IMR-90 (cell line): ENCODE measurements at regions not wholly inside any gene's neighbourhood (a gene's known extent, or its start where the extent isn't known, plus 50 kb on each side); places are given as distances from the start of the nearest gene placed in this dataset.

Source experiments
- ATAC-seq: fragments of 200-7000 bp; cut with Tn5 transposase; 2 replicates; pipeline ENCODE4 v1.9.1; 2020; ENCODE audit warnings: low read depth, mild to moderate bottlenecking, moderate library complexity
- BruUV-seq: library from RNA; stranded (reverse); fragments of 400-500 nt; replicated peaks from 2 replicates; lab custom pipeline; 2021; lab: Mats Ljungman, UMichigan
- CTCF ChIA-PET: fragments of 300-600 bp; formaldehyde crosslinking; extraction: SDS; loops from one replicate; lab custom pipeline; 2021; ENCODE audit warnings: antibody characterized with exemption; lab: Yijun Ruan, JAX
- POLR2A ChIA-PET: fragments of 300-600 bp; sonication (Branson Sonifier 250); formaldehyde crosslinking; loops from one replicate; lab custom pipeline; 2022; ENCODE audit warnings: antibody characterized with exemption; ENCODE audit not compliant: unreplicated experiment; lab: Charles Lee
- DNase-seq: peaks from one replicate; pipeline ENCODE4 v3.0.0; 2013
- H2AFZ ChIP-seq: replicated peaks from 2 replicates; pipeline ENCODE3; 2013; ENCODE audit warnings: low read length, mild to moderate bottlenecking; ENCODE audit not compliant: poor library complexity
- H2AK5ac ChIP-seq: 2 replicates; pipeline ENCODE4 v1.6.1; 2013; ENCODE audit warnings: low read depth, low read length, inconsistent platforms
- H2AK9ac ChIP-seq: replicated peaks from 2 replicates; pipeline ENCODE3; 2013; ENCODE audit warnings: mild to moderate bottlenecking, low read depth, low read length, moderate library complexity; ENCODE audit not compliant: poor library complexity
- H2BK120ac ChIP-seq: 2 replicates; pipeline ENCODE4 v1.6.1; 2013; ENCODE audit warnings: low read depth, low read length, inconsistent platforms
- H2BK15ac ChIP-seq: 3 replicates; pipeline ENCODE4 v1.6.1; 2013; ENCODE audit warnings: low read depth, low read length, inconsistent platforms
- H2BK20ac ChIP-seq: 2 replicates; pipeline ENCODE4 v1.6.1; 2013; ENCODE audit warnings: low read depth, mild to moderate bottlenecking, inconsistent platforms, low read length, moderate library complexity
- H2BK5ac ChIP-seq: 2 replicates; pipeline ENCODE4 v1.6.1; 2013; ENCODE audit warnings: mild to moderate bottlenecking, low read depth, low read length, inconsistent platforms; ENCODE audit not compliant: poor library complexity, severe bottlenecking
- H3K14ac ChIP-seq: replicated peaks from 2 replicates; pipeline ENCODE4 v1.6.1; 2013; ENCODE audit warnings: low read depth, low read length, inconsistent platforms
- H3K18ac ChIP-seq: 2 replicates; pipeline ENCODE4 v1.6.1; 2013; ENCODE audit warnings: low read depth, low read length, control low read depth
- H3K23ac ChIP-seq: 2 replicates; pipeline ENCODE4 v1.6.1; 2013; ENCODE audit warnings: low read depth, low read length, inconsistent platforms
- H3K27ac ChIP-seq: 2 replicates; pipeline ENCODE4 v1.5.1; 2013; ENCODE audit warnings: mild to moderate bottlenecking, control low read depth, low read length; ENCODE audit not compliant: insufficient read depth
- H3K27me3 ChIP-seq: 2 replicates; pipeline ENCODE4 v1.6.1; 2013; ENCODE audit warnings: low read length; ENCODE audit not compliant: control insufficient read depth, insufficient read depth
- H3K36me3 ChIP-seq: 2 replicates; pipeline ENCODE4 v1.6.1; 2013; ENCODE audit warnings: low read length, mixed read lengths; ENCODE audit not compliant: control insufficient read depth, insufficient read depth
- H3K4ac ChIP-seq: 2 replicates; pipeline ENCODE4 v1.6.1; 2013; ENCODE audit warnings: low read depth, low read length, inconsistent platforms
- H3K4me1 ChIP-seq: 2 replicates; pipeline ENCODE4 v1.6.1; 2013; ENCODE audit warnings: low read length, mixed read lengths; ENCODE audit not compliant: control insufficient read depth, insufficient read depth
- H3K4me2 ChIP-seq: 2 replicates; pipeline ENCODE4 v1.6.1; 2013; ENCODE audit warnings: low read depth, mild to moderate bottlenecking, control low read depth, low read length, moderate library complexity
- H3K4me3 ChIP-seq: 2 replicates; pipeline ENCODE4 v1.5.1; 2013; ENCODE audit warnings: low read depth, mild to moderate bottlenecking, control low read depth, low read length, moderate library complexity; ENCODE audit not compliant: insufficient read depth
- H3K56ac ChIP-seq: 2 replicates; pipeline ENCODE4 v1.6.1; 2013; ENCODE audit warnings: low read length, inconsistent platforms; ENCODE audit not compliant: insufficient read depth; ENCODE audit errors: extremely low read depth
- H3K79me1 ChIP-seq, 2 experiments: 2 replicates each; pipeline ENCODE4 v1.6.1; 2013; ENCODE audit warnings: low read length in 2 of 2, inconsistent platforms in 1 of 2, low read depth in 1 of 2
- H3K9ac ChIP-seq: 2 replicates; pipeline ENCODE4 v1.6.1; 2013; ENCODE audit warnings: low read depth, low read length, control low read depth
- H3K9me1 ChIP-seq: 2 replicates; pipeline ENCODE4 v1.6.1; 2013; ENCODE audit warnings: low read length, inconsistent platforms; ENCODE audit not compliant: insufficient read depth
- H3K9me3 ChIP-seq: 2 replicates; pipeline ENCODE4 v1.6.1; 2013; ENCODE audit warnings: low read length; ENCODE audit not compliant: control insufficient read depth, insufficient read depth
- H4K20me1 ChIP-seq: 2 replicates; pipeline ENCODE4 v1.6.1; 2013; ENCODE audit warnings: low read length, inconsistent platforms; ENCODE audit not compliant: insufficient read depth
- H4K5ac ChIP-seq: 2 replicates; pipeline ENCODE4 v1.6.1; 2013; ENCODE audit warnings: mild to moderate bottlenecking, low read depth, low read length, control low read depth
- H4K8ac ChIP-seq, 2 experiments: 2 replicates each; pipeline ENCODE4 v1.6.1; 2013; ENCODE audit warnings: low read depth in 2 of 2, low read length in 2 of 2, control low read depth in 1 of 2, inconsistent platforms in 1 of 2
- H4K91ac ChIP-seq: 2 replicates; pipeline ENCODE4 v1.6.1; 2013; ENCODE audit warnings: low read depth, low read length, inconsistent platforms; ENCODE audit not compliant: insufficient read depth
- BHLHE40 ChIP-seq: fragments of 150-350 bp; IDR thresholded peaks from 2 replicates; pipeline ENCODE4 v1.6.1; 2016; ENCODE audit warnings: mild to moderate bottlenecking, low read depth, low read length
- CEBPB ChIP-seq: IDR thresholded peaks from 2 replicates; pipeline ENCODE4 v1.6.1; 2012; ENCODE audit warnings: low read depth, low read length, improper control_type of control experiment
- CHD1 ChIP-seq: IDR thresholded peaks from 2 replicates; pipeline ENCODE4 v1.6.1; 2012; ENCODE audit warnings: low read depth, low read length, improper control_type of control experiment
- FOS ChIP-seq: fragments of 150-350 bp; IDR thresholded peaks from 2 replicates; pipeline ENCODE4 v1.6.1; 2016; ENCODE audit warnings: low read depth, low read length
- MAFK ChIP-seq: IDR thresholded peaks from 2 replicates; pipeline ENCODE4 v1.6.1; 2012; ENCODE audit warnings: low read depth, low read length, improper control_type of control experiment
- MAZ ChIP-seq: IDR thresholded peaks from 2 replicates; pipeline ENCODE4 v1.6.1; 2012; ENCODE audit warnings: low read depth, mild to moderate bottlenecking, low read length, improper control_type of control experiment, moderate library complexity, borderline replicate concordance
- MXI1 ChIP-seq: IDR thresholded peaks from 2 replicates; pipeline ENCODE4 v1.6.1; 2012; ENCODE audit warnings: low read depth, mild to moderate bottlenecking, low read length, moderate library complexity, borderline replicate concordance
- NFE2L2 ChIP-seq: fragments of 150-350 bp; IDR thresholded peaks from 2 replicates; pipeline ENCODE4 v1.6.1; 2016; ENCODE audit warnings: low read depth, mild to moderate bottlenecking, low read length
- POLR2A ChIP-seq: IDR thresholded peaks from 2 replicates; pipeline ENCODE4 v1.6.1; 2012; ENCODE audit warnings: mild to moderate bottlenecking, low read depth, low read length
- RAD21 ChIP-seq: IDR thresholded peaks from 2 replicates; pipeline ENCODE4 v1.6.1; 2012; ENCODE audit warnings: low read length, improper control_type of control experiment
- RFX5 ChIP-seq: IDR thresholded peaks from 2 replicates; pipeline ENCODE4 v1.8.0; 2012; ENCODE audit warnings: low read depth, mild to moderate bottlenecking, low read length, moderate library complexity
- SMC3 ChIP-seq: fragments of 150-350 bp; IDR thresholded peaks from 2 replicates; pipeline ENCODE4 v1.6.1; 2016; ENCODE audit warnings: low read depth, mild to moderate bottlenecking, antibody characterized with exemption, low read length, moderate library complexity
- dilution Hi-C: fragments of 300-500 bp; cut with HindIII; formaldehyde crosslinking; loops from one replicate; pipeline ENCODE4 v1.14.3; 2018; ENCODE audit warnings: low sequenced_read_pairs; ENCODE audit not compliant: unreplicated experiment
- in situ Hi-C: fragments of 300-500 bp; cut with MboI; formaldehyde crosslinking; loops from 3 replicates; pipeline ENCODE4 v1.14.3; 2019; ENCODE audit warnings: low sequenced_read_pairs, inconsistent platforms, mixed read lengths
- intact Hi-C: fragments of 100-400 bp; cut with micrococcal nuclease; formaldehyde crosslinking; loops from 2 replicates; pipeline ENCODE4 v1.10.0; 2022
- TF ChIP-seq, protein P1 (sequence below): fragments of 150-350 bp; IDR thresholded peaks from 2 replicates; pipeline ENCODE4 v1.6.1; 2017; ENCODE audit warnings: mild to moderate bottlenecking, antibody characterized with exemption, low read length, low read depth
- TF ChIP-seq, protein P2 (sequence below): conservative IDR thresholded peaks from 2 replicates; pipeline ENCODE4 v1.5.1; 2012; ENCODE audit warnings: mild to moderate bottlenecking, low read depth, low read length, improper control_type of control experiment
- TF ChIP-seq, protein P3 (sequence below): fragments of 150-350 bp; IDR thresholded peaks from 2 replicates; pipeline ENCODE4 v1.6.1; 2016; ENCODE audit warnings: low read depth, mild to moderate bottlenecking, low read length, moderate library complexity, borderline replicate concordance

DNA sequence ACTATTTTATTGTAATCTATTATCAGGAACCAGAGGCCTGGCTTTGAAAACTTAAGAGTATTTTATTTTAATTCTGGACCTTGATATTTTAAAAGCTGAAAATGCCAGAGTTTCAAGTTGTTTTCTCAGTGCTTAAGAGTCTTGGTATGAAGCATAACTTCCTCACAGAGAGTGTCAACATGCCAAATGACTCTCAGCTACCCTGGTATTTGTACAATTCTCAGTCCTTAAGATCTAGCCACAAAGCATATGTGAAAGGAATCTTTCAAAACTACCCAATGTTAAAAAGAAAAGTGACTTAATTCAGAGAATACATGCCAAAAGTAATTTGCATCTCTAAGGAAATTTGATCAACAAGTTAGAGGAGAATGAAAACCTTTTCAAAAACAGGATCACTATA, 171.9 kb downstream of the DKK2 start:
- no peaks in the 10 kb centered on the region for H3K9me3 ChIP-seq
- H2BK15ac ChIP-seq, result no peak overlapping the region
- intact Hi-C loops (no loop called here), dilution Hi-C loops (no loop called here), in situ Hi-C loops (no loop called here)
- no peaks in the 10 kb centered on the region for H4K20me1 ChIP-seq
- no peak overlapping the region for H3K27ac ChIP-seq
- no peak overlapping the region for H2BK20ac ChIP-seq
- POLR2A ChIA-PET, result no interaction called here
- BruUV-seq, result no TSS peak
- no peaks in the 10 kb centered on the region for H3K79me1 ChIP-seq
- H4K8ac ChIP-seq, result no peak overlapping the region
- H3K18ac ChIP-seq, result no peak overlapping the region
- H4K91ac ChIP-seq, result no peak overlapping the region
- H2AK5ac ChIP-seq, result no peak overlapping the region
- H2AFZ ChIP-seq, result no peak overlapping the region
- no peak overlapping the region for H2BK120ac ChIP-seq
- H3K4me3 ChIP-seq, result no peak overlapping the region
- H3K4me1 ChIP-seq, result no peaks in the 10 kb centered on the region
- H3K9me1 ChIP-seq, result no peaks in the 10 kb centered on the region
- H3K4ac ChIP-seq, result no peak overlapping the region
- no peaks in the 10 kb centered on the region for H3K27me3 ChIP-seq
- ATAC-seq, result no peak
- no peak overlapping the region for H3K9ac ChIP-seq
- CTCF ChIA-PET, result no interaction called here
- no peak overlapping the region for H2AK9ac ChIP-seq
- H3K4me2 ChIP-seq, result no peak overlapping the region
- no peak overlapping the region for H4K5ac ChIP-seq
- H3K23ac ChIP-seq, result no peak overlapping the region
- no peak overlapping the region for H2BK5ac ChIP-seq
- H3K56ac ChIP-seq, result no peak overlapping the region
- no peak overlapping the region for H3K14ac ChIP-seq
- TF ChIP-seq MAFK, result no peak
- TF ChIP-seq, protein P1, sequence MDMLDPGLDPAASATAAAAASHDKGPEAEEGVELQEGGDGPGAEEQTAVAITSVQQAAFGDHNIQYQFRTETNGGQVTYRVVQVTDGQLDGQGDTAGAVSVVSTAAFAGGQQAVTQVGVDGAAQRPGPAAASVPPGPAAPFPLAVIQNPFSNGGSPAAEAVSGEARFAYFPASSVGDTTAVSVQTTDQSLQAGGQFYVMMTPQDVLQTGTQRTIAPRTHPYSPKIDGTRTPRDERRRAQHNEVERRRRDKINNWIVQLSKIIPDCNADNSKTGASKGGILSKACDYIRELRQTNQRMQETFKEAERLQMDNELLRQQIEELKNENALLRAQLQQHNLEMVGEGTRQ, result no peak
- no peak for TF ChIP-seq CHD1
- TF ChIP-seq BHLHE40, result no peak
- no peak for TF ChIP-seq MAZ
- no peak for TF ChIP-seq RFX5
- no peak for TF ChIP-seq RAD21
- TF ChIP-seq, protein P2, sequence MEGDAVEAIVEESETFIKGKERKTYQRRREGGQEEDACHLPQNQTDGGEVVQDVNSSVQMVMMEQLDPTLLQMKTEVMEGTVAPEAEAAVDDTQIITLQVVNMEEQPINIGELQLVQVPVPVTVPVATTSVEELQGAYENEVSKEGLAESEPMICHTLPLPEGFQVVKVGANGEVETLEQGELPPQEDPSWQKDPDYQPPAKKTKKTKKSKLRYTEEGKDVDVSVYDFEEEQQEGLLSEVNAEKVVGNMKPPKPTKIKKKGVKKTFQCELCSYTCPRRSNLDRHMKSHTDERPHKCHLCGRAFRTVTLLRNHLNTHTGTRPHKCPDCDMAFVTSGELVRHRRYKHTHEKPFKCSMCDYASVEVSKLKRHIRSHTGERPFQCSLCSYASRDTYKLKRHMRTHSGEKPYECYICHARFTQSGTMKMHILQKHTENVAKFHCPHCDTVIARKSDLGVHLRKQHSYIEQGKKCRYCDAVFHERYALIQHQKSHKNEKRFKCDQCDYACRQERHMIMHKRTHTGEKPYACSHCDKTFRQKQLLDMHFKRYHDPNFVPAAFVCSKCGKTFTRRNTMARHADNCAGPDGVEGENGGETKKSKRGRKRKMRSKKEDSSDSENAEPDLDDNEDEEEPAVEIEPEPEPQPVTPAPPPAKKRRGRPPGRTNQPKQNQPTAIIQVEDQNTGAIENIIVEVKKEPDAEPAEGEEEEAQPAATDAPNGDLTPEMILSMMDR, result no peak
- TF ChIP-seq POLR2A, result no peak
- TF ChIP-seq MXI1, result no peak
- no peak for TF ChIP-seq CEBPB
- TF ChIP-seq, protein P3, sequence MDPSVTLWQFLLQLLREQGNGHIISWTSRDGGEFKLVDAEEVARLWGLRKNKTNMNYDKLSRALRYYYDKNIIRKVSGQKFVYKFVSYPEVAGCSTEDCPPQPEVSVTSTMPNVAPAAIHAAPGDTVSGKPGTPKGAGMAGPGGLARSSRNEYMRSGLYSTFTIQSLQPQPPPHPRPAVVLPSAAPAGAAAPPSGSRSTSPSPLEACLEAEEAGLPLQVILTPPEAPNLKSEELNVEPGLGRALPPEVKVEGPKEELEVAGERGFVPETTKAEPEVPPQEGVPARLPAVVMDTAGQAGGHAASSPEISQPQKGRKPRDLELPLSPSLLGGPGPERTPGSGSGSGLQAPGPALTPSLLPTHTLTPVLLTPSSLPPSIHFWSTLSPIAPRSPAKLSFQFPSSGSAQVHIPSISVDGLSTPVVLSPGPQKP, result no peak
- no peak for TF ChIP-seq NFE2L2
- TF ChIP-seq SMC3, result no peak
- no peak for TF ChIP-seq FOS
- no peaks in the 10 kb centered on the region for H3K36me3 ChIP-seq
- no peak for DNase-seq
